NCI-H524 (cell line): ENCODE measurements at regions not wholly inside any gene's neighbourhood (a gene's known extent, or its start where the extent isn't known, plus 50 kb on each side); places are given as distances from the start of the nearest gene placed in this dataset.

Source experiments
- DNase-seq, 2 experiments: peaks; one replicate each; lab custom pipeline; 2025; lab: John Stamatoyannopoulos, UW

DNA sequence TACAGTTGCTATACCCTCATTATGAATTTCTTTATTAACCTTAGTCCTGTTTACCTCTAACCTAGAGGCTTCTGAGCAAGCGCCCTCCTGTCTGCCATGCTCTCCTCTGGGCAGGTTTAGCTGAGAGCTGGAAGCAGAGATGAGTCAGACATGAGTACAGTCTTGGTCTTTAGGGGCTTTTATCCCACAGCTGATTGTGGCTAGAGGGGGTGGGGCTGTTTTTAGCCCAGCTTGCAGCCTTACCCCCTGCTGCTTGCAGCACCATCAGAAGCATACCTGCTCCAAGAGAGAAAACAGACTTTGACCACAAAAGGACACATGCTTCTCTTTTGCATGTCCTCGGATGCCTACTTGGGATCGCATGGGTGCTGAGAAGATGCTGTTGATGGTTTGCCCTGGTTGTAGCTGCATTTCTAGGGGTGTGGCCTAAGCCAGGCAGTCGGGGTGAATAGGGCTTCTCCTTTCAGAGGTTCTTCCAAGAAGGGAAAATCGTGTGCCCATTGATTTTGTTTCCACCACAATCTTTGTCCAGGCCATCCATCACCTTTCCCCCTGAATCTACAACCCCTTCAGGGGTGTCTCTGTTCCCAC lies 115.0 kb upstream of the LGALSL start:
- DNase-seq = no peak

DNA sequence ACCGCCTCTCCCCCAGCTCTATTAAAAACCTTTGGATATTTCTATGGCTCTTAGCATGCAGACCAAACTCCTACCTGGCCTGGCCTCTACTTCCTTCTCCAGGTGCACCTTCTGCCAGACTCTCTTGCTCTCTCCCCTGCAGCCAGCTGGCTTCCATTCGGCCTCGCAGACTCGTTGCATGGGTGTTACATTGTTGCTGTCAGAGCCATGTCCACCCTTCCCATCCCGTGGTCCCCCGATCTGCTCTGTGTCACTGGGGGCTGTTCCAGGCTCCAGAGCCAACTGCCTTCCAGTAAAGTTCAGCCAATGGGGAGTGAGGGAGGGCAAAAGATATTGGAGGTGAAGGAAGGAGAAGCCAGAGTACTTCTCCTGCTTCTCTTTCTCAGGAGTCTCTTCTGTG lies 112.5 kb upstream of the LGALSL start:
- DNase-seq = no peak

DNA sequence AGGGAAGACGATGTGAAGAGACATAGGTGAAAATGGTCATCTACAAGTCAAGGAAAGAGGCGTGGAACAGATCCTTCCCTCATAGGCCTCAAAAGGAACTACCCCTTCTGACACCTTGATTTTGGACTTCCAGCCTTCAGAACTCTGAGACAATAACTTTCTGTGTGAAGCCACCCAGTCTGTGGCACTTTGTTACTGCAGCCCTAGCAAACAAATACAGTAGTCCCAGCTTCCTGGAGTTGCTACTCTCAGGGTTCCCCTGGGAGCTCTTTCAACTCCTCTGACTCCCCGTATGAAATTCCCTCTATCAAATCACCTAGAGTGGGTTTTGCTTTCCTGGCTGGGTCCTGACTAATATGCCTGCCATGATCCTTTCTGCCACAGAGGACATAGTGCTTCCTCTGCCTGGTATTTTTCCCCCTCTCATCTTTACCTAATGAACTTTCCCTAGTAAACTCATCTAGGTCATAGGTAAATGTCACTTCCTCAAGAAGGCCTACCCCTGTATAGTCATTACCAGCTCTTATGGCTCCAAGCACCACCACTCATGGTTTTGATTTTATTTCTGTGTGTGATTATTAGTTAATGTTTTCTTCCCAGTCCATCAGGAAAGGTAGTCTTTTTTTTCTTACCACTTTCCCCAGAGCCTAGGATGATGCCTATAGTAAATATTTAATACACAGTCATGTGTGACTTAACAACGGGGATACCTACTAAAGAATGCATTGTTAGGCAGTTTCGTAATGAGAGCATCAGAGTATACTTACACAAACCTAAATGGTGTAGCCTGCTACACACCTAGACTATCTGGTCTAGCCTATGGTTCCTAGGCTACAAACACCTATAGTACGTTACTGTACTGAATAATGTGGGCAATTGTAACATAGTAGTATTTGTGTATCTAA lies 111.5 kb upstream of the LGALSL start:
- DNase-seq = no peak

DNA sequence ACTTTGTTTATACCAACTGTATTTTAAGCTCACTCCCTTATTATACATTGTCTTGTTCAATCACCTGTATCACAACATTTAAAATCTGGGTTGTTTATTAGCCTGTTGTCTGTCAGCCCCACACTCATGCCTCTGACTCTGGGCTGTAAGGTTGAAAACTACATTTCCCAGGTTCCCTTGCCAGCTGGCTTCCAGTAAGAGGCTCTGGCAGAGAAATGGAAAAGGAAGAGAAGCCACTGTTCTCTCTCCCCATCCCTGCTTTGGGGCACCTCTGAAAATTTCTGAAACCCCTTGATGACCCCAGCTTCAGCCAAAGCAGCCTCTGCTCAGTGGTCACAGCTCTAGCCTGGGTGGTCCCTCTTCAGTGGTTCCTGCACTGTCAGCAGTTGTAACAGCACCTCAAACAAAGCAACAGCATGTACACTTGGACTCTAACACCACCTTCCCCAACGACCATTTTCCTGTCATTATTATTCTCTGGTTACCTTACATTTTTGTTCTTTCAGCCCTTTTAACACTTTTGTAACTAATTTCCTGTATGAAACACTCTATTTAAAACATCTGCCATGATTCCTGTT lies 108.9 kb upstream of the LGALSL start:
- DNase-seq = no peak

DNA sequence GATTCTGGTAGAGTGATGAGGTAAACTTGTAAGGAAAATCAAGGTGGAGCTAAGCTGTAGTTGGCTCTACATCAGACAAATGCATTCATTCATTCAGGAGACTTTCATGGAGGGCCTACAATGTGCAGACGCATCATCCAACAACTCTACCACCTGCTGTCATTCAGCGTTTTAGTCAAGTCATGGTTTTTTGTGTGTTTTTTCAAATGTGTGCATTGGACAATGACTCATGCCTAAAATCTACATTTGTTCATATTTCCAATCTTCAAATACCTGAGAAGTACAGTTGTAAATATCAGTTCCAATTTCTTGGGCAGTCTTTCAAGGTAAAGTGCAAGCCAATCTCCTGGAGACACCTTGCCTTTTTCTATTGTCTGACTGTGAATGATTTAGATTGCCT lies 108.0 kb upstream of the LGALSL start:
- no peak for DNase-seq

DNA sequence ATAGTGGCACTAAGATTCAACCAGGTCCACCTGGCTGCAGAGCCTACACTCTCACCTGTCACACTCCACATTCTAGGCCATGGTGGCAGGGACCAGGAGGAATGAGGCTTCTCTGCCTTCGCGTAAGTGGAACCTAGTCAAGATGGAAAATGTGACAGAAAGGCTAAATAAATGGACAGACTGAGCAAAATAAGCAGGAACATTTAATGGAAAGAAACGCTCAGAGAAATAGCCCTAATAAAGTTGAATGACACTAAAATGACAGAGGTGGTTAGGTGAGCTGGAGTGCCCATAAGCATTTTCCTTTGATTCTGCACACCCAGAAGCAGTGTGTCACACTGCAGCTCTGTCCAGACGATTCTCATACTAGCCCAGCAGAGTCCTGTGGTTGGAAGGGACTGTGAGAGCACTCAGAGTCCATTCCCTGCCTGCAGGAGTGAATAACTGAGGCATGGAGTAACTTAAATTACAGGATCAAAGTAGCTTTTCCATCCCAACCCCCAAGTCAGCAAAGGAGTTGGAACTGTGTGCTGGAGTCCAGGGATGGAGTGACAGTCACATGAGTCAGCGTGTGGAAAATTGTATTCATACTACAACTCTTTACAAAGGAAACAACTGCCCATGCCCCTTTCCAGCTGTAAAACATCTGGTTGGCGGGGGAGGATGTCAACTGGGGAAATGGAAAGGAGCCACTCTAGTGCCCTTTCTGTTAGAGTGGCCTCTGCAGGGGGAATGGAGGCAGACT lies 105.4 kb upstream of the LGALSL start:
- no peak for DNase-seq

DNA sequence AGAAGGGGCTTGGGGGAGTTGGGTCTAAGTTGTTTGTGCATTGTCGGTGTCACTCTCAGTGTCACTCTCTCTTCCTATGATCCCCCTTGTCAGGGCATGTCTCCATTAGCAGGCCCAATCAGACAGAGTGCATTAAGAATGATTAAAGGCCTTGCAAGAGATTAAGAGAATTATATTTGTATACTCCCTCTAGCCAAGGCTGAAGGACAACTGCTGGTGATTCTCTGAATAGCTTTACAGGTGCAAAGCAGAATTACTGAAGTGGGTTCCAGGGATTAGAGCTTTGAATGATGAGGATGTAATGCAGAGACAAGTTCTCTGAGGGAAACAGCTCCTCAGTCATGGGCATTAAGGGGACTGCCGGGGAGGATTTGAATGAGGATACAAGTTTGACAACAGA lies 104.8 kb upstream of the LGALSL start:
- peak in 1 of 2 experiments; percentile 26 for DNase-seq

DNA sequence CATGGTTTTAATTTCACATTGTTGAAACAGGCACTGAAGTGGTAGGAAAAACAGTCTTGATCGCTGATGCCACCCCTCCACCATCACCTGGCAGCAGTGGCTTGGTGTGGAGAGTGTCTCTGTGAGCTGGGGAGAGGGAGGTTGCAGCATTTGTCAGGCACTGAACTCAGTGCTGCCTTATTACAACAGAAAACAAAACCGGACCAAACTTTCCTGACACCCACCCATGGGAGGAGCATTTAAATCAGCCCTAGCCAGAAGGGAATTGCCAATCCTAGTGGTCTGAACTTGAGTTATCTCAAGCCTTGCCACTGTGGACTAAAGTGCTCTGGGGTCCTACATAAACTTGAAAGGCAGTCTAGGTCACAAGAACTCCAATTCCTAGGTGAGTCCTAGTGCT lies 103.0 kb upstream of the LGALSL start:
- DNase-seq = no peak

DNA sequence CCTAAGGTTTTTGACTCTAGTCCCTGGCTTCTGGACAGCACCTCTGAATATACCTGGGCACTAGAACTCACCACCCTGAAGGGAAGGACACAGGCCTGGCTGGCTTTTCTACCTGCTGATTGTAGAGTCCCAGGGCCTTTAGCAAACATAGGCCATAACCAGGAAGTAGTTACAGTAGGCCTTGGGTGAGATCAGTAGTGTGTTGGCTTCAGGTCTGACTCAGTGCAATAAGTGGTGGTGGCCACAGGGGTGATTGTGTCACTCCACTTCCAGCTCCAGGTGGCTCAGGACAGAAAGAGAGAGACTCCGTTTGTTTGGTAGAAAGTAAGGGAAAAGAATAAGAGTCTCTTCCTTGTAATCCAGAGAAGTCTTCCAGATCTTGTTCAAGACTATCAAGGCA lies 101.7 kb upstream of the LGALSL start:
- no peak for DNase-seq

DNA sequence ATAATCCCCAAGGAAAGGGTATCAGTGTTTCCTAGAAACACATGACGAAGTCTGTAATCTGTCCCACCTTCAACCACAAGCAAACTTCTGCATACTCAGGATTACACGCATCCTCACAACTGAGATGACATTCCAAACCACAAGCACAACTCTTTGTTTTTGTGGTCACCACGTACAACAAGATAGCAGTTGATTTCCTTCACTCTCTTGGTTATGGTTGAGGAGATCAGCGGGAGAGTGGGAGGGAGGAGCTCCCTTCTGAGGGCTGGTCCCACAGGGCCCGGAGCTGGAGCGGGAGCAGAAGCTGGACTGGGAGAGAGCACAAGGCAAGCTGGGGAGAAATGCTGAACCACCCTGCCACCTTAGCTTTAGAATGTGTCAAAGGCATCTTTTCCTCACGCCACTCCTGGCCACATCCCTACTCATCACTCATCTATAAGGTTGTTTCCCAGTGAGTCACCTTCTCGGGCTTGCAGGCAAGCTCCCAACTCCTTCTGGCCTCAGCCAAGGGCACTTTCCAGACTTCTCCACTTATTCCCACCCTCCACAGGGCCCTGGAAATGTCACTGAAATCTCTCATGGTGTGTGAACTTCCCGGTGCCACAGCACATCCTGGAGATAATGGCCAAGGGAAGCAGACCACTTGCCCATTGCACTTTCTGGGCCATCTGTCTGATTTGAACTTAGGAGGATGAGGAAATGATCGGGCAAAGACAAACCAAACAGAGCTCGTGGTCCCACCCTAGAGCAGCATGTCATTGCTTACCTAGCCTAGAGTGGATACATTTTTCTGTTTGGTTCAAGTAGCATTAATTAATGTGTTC lies 98.9 kb upstream of the LGALSL start:
- DNase-seq = no peak

DNA sequence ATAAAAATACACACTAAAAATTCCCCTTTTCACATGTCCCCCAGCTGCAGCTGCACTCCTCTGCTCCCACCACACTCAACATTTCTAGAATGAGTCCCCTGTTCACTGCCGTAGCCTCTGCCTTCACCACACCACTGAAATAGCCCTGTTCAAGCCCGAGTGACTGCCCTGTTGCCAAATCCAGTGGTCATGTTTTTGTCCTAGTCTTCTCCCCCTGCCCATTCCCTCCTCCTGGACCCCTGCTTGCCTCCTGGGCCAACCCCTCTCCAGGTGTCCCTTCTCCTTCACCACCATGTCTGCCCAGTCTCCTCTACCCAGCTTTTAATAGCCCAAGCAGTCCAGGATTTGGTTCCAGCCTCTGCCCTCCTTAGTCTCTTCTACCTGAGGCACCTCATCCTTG lies 97.1 kb upstream of the LGALSL start:
- no peak for DNase-seq

DNA sequence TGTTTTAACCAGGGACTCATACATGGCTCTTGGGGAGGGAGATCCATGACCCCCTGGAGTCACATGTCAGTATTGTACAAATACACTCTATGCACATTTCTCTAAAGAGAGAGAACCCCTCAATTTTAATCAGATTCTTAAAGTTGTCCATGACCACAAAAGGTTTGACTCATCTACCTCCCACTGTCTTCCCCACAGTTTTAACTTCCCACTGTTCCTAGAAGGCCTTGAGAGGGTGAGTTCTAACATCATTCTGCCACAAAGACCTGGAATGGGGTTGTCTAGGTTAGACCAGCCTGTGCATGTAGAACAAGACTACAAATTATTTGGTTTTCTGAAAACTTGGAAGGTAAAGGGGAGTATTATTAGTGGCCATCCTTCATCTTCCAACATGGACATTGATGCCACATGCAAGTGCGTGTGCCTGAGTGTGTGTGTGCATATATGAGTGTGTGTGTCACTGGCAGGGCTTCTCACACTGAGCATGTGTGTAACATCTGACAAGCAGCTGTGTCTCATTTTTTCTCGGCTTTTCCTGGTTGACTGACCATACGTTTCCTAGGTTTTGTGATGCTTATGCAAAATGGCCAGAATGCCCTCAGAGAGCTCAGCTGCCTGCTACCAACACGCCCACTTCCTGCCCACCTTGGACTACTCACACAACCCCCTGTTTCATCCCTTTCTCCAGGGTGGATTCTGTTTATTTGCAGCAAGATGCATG lies 94.6 kb upstream of the LGALSL start:
- no peak for DNase-seq

DNA sequence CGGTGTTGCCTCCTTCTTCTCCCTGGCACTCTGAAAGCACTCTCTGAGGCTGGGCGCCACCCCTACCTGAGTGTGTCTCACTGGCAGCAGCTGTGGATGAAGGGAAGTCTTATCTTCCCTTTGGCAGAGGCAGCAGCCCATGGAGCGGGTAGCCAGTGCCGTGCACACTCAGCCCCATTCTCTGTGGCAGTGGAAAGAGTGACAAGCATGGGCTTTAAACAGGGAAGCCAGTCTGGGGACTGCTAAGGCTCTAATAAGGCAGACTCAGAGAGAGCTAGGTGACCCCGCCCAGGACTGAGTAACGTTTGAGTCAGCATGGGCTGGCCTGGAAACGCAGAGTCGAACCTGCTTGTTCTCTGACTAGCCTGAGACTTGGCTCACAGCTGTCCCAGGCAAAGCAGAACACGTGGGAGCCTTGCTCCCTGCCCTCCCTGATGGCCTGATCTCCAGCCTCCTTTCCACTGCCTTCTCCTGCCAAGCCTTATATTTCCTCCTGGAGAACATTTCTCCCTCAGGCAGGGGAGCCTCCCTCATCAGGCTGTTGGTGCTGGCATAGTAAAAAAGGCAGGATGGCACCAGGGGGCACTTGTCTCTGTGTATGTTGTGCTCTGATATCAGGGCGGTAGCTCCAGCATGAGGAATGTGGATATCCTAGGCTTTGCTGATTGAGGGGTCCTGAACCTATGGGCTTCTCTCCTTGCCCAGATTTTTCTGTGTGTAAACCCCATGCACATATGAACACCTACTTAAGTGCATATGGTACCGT lies 93.9 kb upstream of the LGALSL start:
- DNase-seq = no peak

DNA sequence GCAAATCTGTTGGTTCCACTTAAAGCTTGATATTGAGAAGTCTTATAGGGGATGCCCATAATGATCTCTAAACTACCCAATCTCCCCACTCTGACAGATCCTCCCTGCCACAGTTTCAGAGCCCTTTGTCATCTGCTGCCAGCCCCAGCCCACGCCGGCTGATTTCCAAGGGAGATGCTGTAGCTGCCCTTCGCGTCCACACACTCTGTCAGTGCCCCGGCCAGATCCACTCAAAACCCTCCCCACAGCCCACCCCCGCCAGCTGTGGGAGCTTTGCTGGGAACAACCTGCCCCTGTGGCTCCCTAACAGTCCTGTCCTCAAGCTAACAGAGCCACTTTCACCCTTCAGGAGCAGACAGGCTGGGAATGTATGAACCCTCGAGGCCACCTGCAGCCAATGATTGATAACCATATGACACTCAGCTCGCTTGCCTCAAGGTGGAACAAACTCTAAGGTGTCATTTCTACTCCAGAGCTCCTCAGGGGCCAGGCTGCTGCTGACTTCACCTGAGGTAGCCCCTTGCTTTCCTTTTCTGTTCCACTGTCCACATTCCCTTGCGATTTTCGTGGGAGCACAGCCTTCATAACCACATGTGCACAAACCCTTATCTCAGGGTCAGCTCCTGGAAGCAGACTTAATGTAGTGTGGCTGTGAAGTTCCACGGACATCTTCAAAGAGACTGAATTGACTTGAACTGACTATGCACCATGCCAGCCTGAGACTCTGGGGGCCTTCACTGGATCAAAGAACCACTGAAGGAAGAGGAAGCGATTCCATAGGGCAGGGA lies 92.6 kb upstream of the LGALSL start:
- no peak for DNase-seq

DNA sequence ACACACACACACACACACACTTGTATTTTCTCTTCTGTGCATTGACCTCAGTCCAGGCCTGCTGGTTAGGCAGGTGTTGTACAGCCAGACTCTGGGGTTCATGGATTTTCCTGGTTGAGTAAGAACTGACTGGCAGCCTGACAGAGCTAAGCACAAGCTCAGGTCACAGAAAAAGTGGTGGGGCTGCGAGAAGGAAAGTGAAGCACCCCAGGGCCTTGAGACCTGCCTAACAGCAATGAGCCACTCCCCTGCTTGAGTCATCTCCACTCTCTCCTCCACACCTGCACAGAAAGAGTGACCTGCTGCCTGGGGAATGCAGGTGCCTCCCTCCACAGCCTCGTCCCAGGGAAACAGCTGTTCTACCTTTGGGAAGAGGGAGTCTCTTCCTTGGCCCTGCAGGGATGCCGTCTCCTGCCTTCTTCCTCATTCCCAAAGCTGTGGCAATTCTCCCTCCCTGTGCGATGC lies 91.4 kb upstream of the LGALSL start:
- no peak for DNase-seq

DNA sequence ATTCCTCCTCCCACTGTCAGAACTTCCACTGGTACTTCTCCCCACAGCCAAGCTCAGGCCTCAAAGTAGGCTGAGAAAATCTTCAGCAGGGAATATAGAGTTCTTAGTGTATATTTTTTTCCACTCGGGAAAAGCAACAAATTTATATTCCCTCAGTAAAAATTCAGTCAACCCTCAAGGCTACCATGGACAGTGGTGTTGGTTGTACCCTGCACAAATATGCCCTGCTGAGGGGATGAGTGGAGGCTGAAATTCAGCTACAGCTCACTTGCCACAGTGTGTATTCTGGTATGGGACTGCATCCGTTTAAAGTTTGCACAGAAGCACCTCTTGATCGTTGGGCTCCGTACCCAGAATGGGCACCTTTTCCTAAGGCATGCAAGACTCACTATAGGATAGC lies 90.8 kb upstream of the LGALSL start:
- DNase-seq = no peak

DNA sequence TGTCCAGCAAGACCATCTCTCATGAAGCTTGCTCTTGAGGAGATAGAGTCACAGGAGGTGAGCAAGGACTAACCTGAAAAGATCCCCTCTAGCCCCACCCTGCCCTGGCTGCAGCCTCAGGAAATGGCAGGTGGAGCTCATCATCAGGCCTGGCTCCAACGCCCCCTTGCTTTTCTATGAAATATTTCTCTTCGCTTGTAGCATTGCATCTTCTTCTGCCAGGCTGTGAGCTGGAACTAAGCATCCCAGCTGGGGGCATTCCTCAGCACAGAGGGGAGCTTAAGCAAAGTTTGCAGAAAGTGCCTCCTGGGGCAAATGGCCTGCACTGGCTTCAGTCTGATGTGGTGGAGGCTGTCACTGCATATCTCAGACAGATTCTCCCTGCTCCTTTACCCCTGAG lies 90.1 kb upstream of the LGALSL start:
- no peak for DNase-seq

DNA sequence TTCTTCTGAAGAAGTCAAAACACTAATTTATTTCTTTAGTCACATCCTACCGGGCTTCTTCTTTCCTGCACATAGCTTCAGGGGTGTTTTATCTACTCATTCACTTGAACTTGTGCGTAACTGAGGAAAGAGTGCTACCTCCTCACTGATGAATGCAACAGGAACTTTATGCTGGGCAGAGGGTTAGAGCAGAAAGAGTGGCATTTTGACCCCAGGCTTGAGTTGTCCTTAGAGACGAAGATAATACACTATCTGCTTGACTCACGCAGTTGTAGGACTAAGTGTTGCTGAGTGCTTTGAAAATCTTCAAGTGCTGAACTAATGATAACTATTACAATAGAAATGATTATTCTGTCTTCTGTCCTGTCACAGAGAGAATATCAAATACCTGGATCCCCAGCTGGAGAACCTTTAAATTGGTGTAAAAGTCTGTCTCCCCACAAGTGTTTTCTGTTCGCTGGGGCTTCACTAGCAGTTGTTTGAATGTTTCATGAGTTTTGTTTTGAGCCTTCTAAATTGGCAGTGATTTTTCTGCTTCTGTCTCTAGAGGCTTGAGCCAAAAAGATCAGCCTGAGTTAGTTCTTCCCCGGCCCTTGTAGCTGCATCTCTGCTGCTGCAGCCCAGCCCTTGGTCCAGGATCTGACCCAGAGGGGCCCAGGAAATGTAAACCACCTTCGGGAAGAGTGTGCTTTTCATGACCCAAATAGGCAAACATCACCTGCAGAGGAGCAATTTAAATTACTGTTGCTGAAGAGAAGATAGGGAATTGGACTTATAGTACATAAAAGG lies 86.3 kb upstream of the LGALSL start:
- no peak for DNase-seq

DNA sequence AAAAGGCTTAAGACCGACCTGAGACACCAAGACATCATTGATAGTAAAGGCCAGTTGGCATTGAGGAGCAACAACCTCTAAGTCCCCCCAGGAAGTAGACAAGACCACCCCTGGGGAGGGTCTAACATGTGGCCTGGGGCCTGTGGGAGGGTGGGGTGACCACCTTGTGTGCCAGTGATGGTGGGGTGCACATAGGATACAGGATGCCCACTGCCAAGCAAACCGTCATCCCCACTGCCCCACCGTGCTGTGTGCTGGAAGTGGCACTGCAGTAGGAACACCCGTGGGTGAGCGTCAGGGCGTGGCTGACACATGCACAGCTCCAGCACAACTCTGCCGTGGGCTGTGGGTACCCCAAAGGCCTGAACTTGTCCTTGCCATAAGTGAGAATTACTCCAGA lies 84.3 kb upstream of the LGALSL start:
- DNase-seq = no peak
